ENCODE measurements at regions not wholly inside any gene's neighbourhood (a gene's known extent, or its start where the extent isn't known, plus 50 kb on each side); places are given as distances from the start of the nearest gene placed in this dataset.

- no peak for DNase-seq (ENCODE audit: low read depth)
- H3K4me3 ChIP-seq (ENCODE audit: low read depth, low read length): no peak overlapping the region
Observed at GRCh38 chr3:71851878-71852277, 66.9 kb upstream of the PROK2 start.

GRCh38 chr3:71850654-71851053 lies 65.7 kb upstream of the PROK2 start:
- DNase-seq (ENCODE audit: low read depth): no peak
- H3K4me3 ChIP-seq (ENCODE audit: low read depth, low read length): no peak overlapping the region

GRCh38 chr3:71849681-71850080 lies 64.7 kb upstream of the PROK2 start:
- no peak for DNase-seq (ENCODE audit: low read depth)
- H3K4me3 ChIP-seq (ENCODE audit: low read depth, low read length): no peak overlapping the region

GRCh38 chr3:71847794-71848193 lies 62.8 kb upstream of the PROK2 start:
- no peak for DNase-seq (ENCODE audit: low read depth)
- H3K4me3 ChIP-seq (ENCODE audit: low read depth, low read length): no peak overlapping the region

- H3K4me3 ChIP-seq (ENCODE audit: low read depth, low read length): no peak overlapping the region
- DNase-seq (ENCODE audit: low read depth): no peak
Observed at GRCh38 chr3:71846185-71846584, 61.2 kb upstream of the PROK2 start.

GRCh38 chr3:71843071-71843470 lies 58.1 kb upstream of the PROK2 start:
- H3K4me3 ChIP-seq (ENCODE audit: low read depth, low read length): no peak overlapping the region
- DNase-seq (ENCODE audit: low read depth): no peak

GRCh38 chr3:71838406-71838805 lies 53.5 kb upstream of the PROK2 start:
- DNase-seq (ENCODE audit: low read depth): no peak
- no peak overlapping the region for H3K4me3 ChIP-seq (ENCODE audit: low read depth, low read length)
